Endothelial cell (in vitro differentiated cells): ENCODE measurements at regions not wholly inside any gene's neighbourhood (a gene's known extent, or its start where the extent isn't known, plus 50 kb on each side); places are given as distances from the start of the nearest gene placed in this dataset.

Experiments used
- DNase-seq: peaks from one replicate; pipeline ENCODE4 v3.0.0; 2021; ENCODE audit warnings: low spot score
- H3K27ac Mint-ChIP-seq: one replicate; pipeline ENCODE4 v1.8.0; 2021; ENCODE audit warnings: mixed read lengths, inconsistent platforms; ENCODE audit not compliant: unreplicated experiment
- H3K27me3 Mint-ChIP-seq: one replicate; pipeline ENCODE4 v1.8.0; 2021; ENCODE audit warnings: mild to moderate bottlenecking, moderate library complexity, mixed read lengths, inconsistent platforms; ENCODE audit not compliant: unreplicated experiment
- H3K36me3 Mint-ChIP-seq: one replicate; pipeline ENCODE4 v1.8.0; 2021; ENCODE audit warnings: mild to moderate bottlenecking, low read depth, mixed read lengths, inconsistent platforms; ENCODE audit not compliant: unreplicated experiment
- H3K4me1 Mint-ChIP-seq: one replicate; pipeline ENCODE4 v1.8.0; 2021; ENCODE audit warnings: mild to moderate bottlenecking, mixed read lengths, inconsistent platforms; ENCODE audit not compliant: unreplicated experiment
- H3K4me3 Mint-ChIP-seq: one replicate; pipeline ENCODE4 v1.8.0; 2021; ENCODE audit warnings: mild to moderate bottlenecking, mixed read lengths, inconsistent platforms; ENCODE audit not compliant: unreplicated experiment
- H3K9me3 Mint-ChIP-seq: one replicate; pipeline ENCODE4 v1.8.0; 2021; ENCODE audit warnings: mixed read lengths, inconsistent platforms; ENCODE audit not compliant: unreplicated experiment
- TF ChIP-seq, protein P1 (sequence below): fragments of 200-600 bp; sonication (generic); IDR thresholded peaks from one replicate; pipeline ENCODE4 v1.5.0; 2021; ENCODE audit warnings: antibody characterized with exemption; ENCODE audit not compliant: unreplicated experiment

DNA sequence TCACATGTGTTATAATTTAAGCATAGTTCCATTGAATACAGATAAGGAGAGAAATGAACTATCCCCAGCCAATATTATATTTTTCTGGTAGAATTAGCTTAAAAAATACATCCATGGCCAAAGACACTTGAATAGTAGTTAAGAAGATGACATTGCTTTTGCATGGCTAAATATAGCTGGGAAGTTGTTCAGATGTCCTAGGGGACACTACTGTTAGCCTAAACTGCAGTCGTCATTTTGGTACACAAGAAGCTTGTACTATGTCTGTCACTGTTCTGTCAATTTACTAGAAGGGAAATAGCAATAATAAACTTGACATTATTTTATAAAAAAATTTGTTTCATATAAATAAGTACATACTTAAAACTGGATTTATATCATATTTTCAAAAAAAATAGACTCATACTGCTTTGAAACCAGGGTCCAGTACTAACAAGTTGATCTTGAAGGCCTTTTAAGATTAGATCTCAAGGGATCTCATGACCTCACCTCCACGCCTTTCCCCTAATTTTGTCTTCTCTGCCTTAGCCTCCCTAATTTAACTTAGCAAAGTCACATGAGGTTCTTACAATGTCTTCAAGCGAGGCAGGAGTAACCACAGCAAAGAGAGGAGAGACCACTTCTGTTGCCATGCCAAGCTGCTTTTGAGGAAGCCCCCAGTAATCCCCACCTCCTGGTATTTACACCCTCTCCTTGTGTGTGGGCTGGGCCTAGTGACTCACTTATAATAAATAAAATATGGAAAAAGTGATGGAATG lies 81.0 kb downstream of the AVPR1A start:
- Mint-ChIP-seq H3K4me1 (peaks cover 5% of the 10 kb centered on the region), H3K36me3 (no peaks in the 10 kb centered on the region), H3K4me3 (no peak overlapping the region)

DNA sequence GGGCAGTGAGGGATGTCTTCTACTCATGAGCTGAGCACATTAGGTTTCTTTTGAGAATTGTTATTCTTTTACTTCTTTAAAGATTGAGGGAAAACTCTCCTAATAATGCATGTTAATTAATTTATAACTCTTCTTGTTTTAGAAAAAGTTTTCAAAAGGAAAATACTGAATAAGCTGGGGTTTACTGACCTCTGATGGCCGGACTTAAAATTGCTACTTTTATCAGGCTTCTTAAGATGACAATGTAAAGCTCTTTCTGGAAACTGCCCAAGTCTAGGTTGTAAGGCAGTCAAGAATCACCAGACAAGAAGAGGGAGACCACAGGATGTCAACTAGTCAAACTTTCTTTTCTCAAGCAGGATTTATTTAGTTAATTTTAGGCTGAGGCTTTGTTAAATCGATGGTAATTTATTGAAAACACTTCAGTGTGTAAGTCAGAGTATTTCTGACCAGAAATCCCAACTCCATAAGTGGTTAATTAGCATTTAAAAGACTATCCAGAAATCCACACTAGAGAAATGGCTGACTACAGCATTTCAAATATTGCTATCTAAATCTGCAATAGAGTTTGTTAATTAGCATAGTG lies 82.1 kb downstream of the AVPR1A start:
- peaks cover 5% of the 10 kb centered on the region for H3K4me1 Mint-ChIP-seq
- H3K36me3 Mint-ChIP-seq: no peaks in the 10 kb centered on the region
- H3K4me3 Mint-ChIP-seq: no peak overlapping the region
- TF ChIP-seq, protein P1, sequence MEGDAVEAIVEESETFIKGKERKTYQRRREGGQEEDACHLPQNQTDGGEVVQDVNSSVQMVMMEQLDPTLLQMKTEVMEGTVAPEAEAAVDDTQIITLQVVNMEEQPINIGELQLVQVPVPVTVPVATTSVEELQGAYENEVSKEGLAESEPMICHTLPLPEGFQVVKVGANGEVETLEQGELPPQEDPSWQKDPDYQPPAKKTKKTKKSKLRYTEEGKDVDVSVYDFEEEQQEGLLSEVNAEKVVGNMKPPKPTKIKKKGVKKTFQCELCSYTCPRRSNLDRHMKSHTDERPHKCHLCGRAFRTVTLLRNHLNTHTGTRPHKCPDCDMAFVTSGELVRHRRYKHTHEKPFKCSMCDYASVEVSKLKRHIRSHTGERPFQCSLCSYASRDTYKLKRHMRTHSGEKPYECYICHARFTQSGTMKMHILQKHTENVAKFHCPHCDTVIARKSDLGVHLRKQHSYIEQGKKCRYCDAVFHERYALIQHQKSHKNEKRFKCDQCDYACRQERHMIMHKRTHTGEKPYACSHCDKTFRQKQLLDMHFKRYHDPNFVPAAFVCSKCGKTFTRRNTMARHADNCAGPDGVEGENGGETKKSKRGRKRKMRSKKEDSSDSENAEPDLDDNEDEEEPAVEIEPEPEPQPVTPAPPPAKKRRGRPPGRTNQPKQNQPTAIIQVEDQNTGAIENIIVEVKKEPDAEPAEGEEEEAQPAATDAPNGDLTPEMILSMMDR: peak; percentile 65
- DNase-seq: peak; percentile 23
- no peaks in the 10 kb centered on the region for H3K27me3 Mint-ChIP-seq
- no peaks in the 10 kb centered on the region for H3K9me3 Mint-ChIP-seq
- H3K27ac Mint-ChIP-seq: no peak overlapping the region

More for the DNA sequence above, 81.0 kb downstream of the AVPR1A start:
- H3K9me3 Mint-ChIP-seq: no peaks in the 10 kb centered on the region
- DNase-seq: no peak
- TF ChIP-seq, protein P1: no peak
- no peak overlapping the region for H3K27ac Mint-ChIP-seq
- no peaks in the 10 kb centered on the region for H3K27me3 Mint-ChIP-seq

DNA sequence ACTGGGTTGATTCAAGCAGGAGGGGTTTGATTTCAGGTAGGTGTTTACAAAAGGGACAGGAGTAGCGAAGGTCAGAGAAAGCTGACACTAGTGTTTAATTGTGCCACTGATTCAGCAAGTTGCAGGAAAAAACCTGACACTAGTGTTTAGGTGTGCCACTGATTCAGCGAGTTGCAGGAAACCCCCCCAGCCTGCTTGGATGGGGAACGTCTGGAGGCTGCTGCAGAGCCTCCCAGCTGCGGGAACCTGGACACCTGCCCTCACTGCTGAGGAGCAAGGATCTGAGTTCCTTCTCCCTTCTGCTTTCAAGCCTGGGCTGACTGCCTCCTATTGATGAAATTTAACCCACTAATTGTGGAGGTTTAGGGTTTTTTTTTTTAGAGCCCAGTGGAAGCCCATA lies 84.2 kb downstream of the AVPR1A start:
- H3K9me3 Mint-ChIP-seq: no peaks in the 10 kb centered on the region
- H3K36me3 Mint-ChIP-seq: no peaks in the 10 kb centered on the region
- TF ChIP-seq, protein P1: no peak
- no peak overlapping the region for H3K4me3 Mint-ChIP-seq
- H3K27ac Mint-ChIP-seq: no peak overlapping the region
- peaks cover 1% of the 10 kb centered on the region for H3K27me3 Mint-ChIP-seq
- DNase-seq: no peak
- H3K4me1 Mint-ChIP-seq: peaks cover 5% of the 10 kb centered on the region

DNA sequence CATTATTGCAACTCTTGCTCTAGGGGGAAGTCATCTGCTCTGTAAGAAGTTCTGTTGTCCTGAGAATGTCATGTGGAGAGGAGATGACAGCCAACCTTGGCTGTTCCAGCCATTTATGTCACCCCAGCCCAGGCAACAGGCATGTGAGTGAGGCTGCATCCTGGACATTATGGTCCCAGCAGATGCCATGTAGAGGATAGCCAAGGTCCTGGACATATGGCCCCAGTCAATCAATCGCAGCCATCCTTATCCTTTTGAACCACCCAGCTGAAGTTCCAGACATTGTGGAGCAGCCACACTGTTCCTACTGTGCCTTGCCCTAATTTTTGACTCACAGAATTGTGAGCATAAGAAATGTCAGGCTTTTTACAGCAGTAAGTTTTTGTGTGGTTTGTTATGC lies 84.9 kb downstream of the AVPR1A start:
- H3K27me3 Mint-ChIP-seq: peaks cover 1% of the 10 kb centered on the region
- TF ChIP-seq, protein P1: no peak
- peaks cover 5% of the 10 kb centered on the region for H3K4me1 Mint-ChIP-seq
- no peaks in the 10 kb centered on the region for H3K9me3 Mint-ChIP-seq
- H3K27ac Mint-ChIP-seq: no peak overlapping the region
- H3K36me3 Mint-ChIP-seq: no peaks in the 10 kb centered on the region
- no peak overlapping the region for H3K4me3 Mint-ChIP-seq
- no peak for DNase-seq

DNA sequence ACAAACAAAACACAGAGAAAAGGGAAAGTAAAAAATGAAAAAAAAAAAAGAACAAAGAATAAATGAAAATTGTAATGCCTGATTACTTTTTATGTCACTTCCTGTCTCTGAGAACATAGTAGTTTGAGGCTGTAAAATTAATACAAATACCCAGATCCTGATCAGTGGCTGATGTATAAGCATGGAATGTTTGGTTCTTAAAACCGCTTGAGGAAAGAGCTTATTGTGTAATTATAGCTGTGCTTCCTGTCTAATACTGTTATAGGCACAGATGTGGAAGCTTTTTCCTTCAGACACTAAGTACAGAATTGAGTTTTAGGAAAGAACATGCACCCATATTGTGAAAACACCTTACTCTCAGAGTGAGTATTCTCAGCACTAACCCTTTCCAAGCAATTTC lies 86.9 kb downstream of the AVPR1A start:
- Mint-ChIP-seq H3K27me3 (peaks cover 2% of the 10 kb centered on the region), H3K9me3 (no peaks in the 10 kb centered on the region), H3K27ac (no peak overlapping the region), H3K4me3 (no peak overlapping the region), H3K4me1 (peaks cover 5% of the 10 kb centered on the region), H3K36me3 (no peaks in the 10 kb centered on the region)
- no peak for DNase-seq
- TF ChIP-seq, protein P1: no peak
